ENCODE measurements at regions not wholly inside any gene's neighbourhood (a gene's known extent, or its start where the extent isn't known, plus 50 kb on each side); places are given as distances from the start of the nearest gene placed in this dataset.

DNA sequence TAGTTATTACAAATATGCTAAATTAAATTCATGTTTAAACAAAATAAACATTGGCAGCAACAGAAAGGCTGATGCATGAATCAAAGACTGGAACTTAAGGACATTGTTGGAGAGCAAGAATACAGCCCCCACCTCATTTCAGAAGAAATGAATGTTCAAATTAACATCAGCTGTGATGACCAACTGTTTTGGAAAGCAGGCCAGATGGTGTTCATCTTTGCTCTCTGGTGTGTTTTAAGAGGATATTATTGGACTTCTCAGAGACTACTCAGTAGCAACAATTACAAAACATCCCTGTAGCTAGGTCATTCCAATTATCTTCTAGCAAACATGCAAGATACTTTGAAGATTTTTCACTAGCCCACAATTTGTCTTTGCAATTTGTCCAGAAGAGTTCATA, 118.6 kb upstream of the DOK5 start:
- TF ChIP-seq, protein P1, sequence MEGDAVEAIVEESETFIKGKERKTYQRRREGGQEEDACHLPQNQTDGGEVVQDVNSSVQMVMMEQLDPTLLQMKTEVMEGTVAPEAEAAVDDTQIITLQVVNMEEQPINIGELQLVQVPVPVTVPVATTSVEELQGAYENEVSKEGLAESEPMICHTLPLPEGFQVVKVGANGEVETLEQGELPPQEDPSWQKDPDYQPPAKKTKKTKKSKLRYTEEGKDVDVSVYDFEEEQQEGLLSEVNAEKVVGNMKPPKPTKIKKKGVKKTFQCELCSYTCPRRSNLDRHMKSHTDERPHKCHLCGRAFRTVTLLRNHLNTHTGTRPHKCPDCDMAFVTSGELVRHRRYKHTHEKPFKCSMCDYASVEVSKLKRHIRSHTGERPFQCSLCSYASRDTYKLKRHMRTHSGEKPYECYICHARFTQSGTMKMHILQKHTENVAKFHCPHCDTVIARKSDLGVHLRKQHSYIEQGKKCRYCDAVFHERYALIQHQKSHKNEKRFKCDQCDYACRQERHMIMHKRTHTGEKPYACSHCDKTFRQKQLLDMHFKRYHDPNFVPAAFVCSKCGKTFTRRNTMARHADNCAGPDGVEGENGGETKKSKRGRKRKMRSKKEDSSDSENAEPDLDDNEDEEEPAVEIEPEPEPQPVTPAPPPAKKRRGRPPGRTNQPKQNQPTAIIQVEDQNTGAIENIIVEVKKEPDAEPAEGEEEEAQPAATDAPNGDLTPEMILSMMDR (IDR thresholded peaks at IDR 0.05), result no peak
- intact Hi-C loops (cut with DNase I), result no loop called here

DNA sequence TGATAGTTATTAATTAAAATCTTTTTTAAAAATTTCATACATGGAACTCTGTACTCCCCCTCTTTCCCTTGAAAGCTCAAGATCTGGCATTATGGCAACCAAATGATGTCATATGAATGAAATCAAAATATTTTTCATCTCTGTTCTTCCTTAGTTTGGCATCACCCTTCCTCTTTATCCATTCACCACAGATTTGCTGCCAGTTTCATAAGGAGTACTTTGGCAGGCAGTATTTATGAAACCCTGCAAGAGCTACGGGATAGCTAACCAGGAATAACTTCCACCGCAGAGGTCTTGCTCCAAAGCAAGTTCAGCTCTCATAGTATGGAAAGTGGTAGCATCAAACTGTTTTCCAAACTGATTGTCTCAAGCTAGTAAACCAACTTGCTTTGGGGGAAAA, 113.9 kb upstream of the DOK5 start:
- Histone ChIP-seq H3K27ac (no peak overlapping the region), H3K9me3 (no peaks in the 10 kb centered on the region), H3K4me1 (no peaks in the 10 kb centered on the region), H3K4me3 (no peak overlapping the region), H3K36me3 (no peaks in the 10 kb centered on the region), H3K27me3 (no peaks in the 10 kb centered on the region)
- no peak for ATAC-seq
- intact Hi-C loops (cut with DNase I), result no loop called here
- no peak for DNase-seq
- TF ChIP-seq, protein P1 (IDR thresholded peaks at IDR 0.05), result no peak

More for the DNA sequence above, 118.6 kb upstream of the DOK5 start:
- DNase-seq, result no peak
- H3K27me3 ChIP-seq, result no peaks in the 10 kb centered on the region
- ATAC-seq, result no peak
- no peaks in the 10 kb centered on the region for H3K4me1 ChIP-seq
- H3K27ac ChIP-seq, result no peak overlapping the region
- H3K9me3 ChIP-seq, result no peaks in the 10 kb centered on the region
- no peak overlapping the region for H3K4me3 ChIP-seq
- no peaks in the 10 kb centered on the region for H3K36me3 ChIP-seq

DNA sequence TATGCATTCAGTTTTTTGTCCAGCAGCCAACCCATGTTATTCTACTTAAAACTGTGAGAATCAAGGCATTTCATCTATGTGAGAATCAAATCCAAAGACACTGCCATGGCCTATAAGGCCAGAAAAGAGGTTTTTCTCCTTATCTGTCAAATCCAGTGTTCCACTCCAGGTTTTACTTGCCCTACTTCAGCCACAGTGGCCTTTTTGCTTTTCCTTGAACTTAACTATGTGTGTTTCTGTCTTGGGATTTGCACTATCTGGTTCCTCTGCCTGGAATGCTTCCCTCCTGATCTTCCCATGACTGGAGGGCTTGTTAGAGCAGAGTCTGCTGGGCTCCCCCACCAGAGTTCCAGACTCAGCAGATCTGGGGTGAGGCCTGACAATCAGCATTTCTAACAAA, 113.1 kb upstream of the DOK5 start:
- DNase-seq (no peak), ATAC-seq (no peak)
- Histone ChIP-seq H3K4me3 (no peak overlapping the region), H3K36me3 (no peaks in the 10 kb centered on the region), H3K4me1 (no peaks in the 10 kb centered on the region), H3K27me3 (no peaks in the 10 kb centered on the region), H3K27ac (no peak overlapping the region), H3K9me3 (no peaks in the 10 kb centered on the region)
- TF ChIP-seq, protein P1 (IDR thresholded peaks at IDR 0.05), result no peak
- intact Hi-C loops (cut with DNase I), result no loop called here

DNA sequence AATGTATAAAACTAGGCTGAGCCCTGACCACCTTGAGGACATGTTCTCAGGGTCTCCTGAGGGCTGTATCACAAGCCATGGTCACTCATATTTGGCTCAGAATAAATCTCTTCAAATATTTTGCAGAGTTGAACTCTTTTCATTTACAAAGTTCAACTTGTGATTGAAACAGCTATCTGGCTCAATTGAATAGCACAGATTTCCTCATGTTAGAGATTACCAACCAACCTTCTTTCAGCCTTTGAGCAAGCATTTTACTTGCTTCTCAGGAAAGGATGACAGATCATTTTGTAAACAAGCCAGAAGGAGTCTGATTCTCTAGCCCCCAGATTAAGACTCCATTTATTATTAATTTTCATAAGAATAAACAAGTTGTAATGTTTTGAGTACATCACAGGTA, 111.0 kb upstream of the DOK5 start:
- Histone ChIP-seq H3K36me3 (no peaks in the 10 kb centered on the region), H3K9me3 (no peaks in the 10 kb centered on the region), H3K27me3 (no peaks in the 10 kb centered on the region), H3K4me3 (no peak overlapping the region), H3K27ac (no peak overlapping the region), H3K4me1 (no peaks in the 10 kb centered on the region)
- intact Hi-C loops (cut with DNase I), result no loop called here
- DNase-seq (no peak), ATAC-seq (no peak)
- TF ChIP-seq, protein P1 (IDR thresholded peaks at IDR 0.05), result no peak

DNA sequence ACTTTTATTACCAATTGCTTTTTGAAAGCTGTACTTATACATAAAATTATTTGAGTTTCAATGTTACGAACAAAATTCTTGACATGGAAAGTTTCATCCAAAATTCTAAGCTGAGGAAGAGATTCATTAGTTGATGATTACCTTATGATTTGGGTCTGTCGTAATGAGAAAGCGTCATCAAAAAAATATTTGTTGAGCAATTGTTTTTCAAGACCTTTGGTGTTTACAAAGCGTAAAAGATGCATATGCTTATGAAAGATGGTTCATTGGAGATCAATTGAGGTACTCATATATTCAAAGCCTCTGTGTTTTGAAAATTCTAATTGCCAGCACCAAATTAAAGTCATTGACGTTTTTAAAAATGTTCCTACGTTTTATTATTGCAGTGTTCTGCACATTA, 110.5 kb upstream of the DOK5 start:
- DNase-seq (no peak), ATAC-seq (no peak)
- no peaks in the 10 kb centered on the region for H3K36me3 ChIP-seq
- intact Hi-C loops (cut with DNase I), result no loop called here
- H3K27me3 ChIP-seq, result no peaks in the 10 kb centered on the region
- TF ChIP-seq, protein P1 (IDR thresholded peaks at IDR 0.05), result no peak
- H3K27ac ChIP-seq, result no peak overlapping the region
- no peaks in the 10 kb centered on the region for H3K4me1 ChIP-seq
- H3K9me3 ChIP-seq, result no peaks in the 10 kb centered on the region
- H3K4me3 ChIP-seq, result no peak overlapping the region
